ENCODE measurements at regions not wholly inside any gene's neighbourhood (a gene's known extent, or its start where the extent isn't known, plus 50 kb on each side); places are given as distances from the start of the nearest gene placed in this dataset.

GRCh38 chr11:80034801-80035200 is 594.0 kb upstream of the TENM4 start:
- DNase-seq = no peak

- no peak for DNase-seq
Measured at GRCh38 chr11:80031014-80031600, 590.3 kb upstream of the TENM4 start.

GRCh38 chr11:80028998-80029397 is 588.2 kb upstream of the TENM4 start:
- DNase-seq = no peak

- no peak for DNase-seq
Measured at GRCh38 chr11:80024119-80024518, 583.3 kb upstream of the TENM4 start.

GRCh38 chr11:80023386-80023785 is 582.6 kb upstream of the TENM4 start:
- DNase-seq = no peak

- no peak for DNase-seq
Measured at GRCh38 chr11:80010536-80010935, 569.7 kb upstream of the TENM4 start.

- no peak for DNase-seq
Measured at GRCh38 chr11:80009081-80009480, 568.3 kb upstream of the TENM4 start.

- DNase-seq = no peak
Measured at GRCh38 chr11:80007616-80008015, 566.8 kb upstream of the TENM4 start.

- DNase-seq = no peak
Measured at GRCh38 chr11:79990141-79990540, 549.3 kb upstream of the TENM4 start.

GRCh38 chr11:79982185-79982584 is 541.4 kb upstream of the TENM4 start:
- no peak for DNase-seq

GRCh38 chr11:79980916-79981315 is 540.1 kb upstream of the TENM4 start:
- DNase-seq = no peak

- DNase-seq = no peak
Measured at GRCh38 chr11:79973721-79974617, 533.1 kb upstream of the TENM4 start.

- DNase-seq = no peak
Measured at GRCh38 chr11:79971255-79971654, 530.4 kb upstream of the TENM4 start.

GRCh38 chr11:79966592-79966991 is 525.8 kb upstream of the TENM4 start:
- DNase-seq = no peak

- DNase-seq = no peak
Measured at GRCh38 chr11:79963856-79964645, 523.2 kb upstream of the TENM4 start.

- DNase-seq = no peak
Measured at GRCh38 chr11:79960461-79960860, 519.6 kb upstream of the TENM4 start.

GRCh38 chr11:79959318-79959717 is 518.5 kb upstream of the TENM4 start:
- DNase-seq = no peak

- DNase-seq = no peak
Measured at GRCh38 chr11:79957702-79958101, 516.9 kb upstream of the TENM4 start.

GRCh38 chr11:79956061-79956460 is 515.2 kb upstream of the TENM4 start:
- DNase-seq = no peak

GRCh38 chr11:79953629-79954028 is 512.8 kb upstream of the TENM4 start:
- no peak for DNase-seq

- no peak for DNase-seq
Measured at GRCh38 chr11:79950741-79951140, 509.9 kb upstream of the TENM4 start.

GRCh38 chr11:79950172-79950571 is 509.3 kb upstream of the TENM4 start:
- no peak for DNase-seq
